Tibial nerve (tissue), 3 donors: ENCODE measurements at regions not wholly inside any gene's neighbourhood (a gene's known extent, or its start where the extent isn't known, plus 50 kb on each side); places are given as distances from the start of the nearest gene placed in this dataset.

Source experiments
- POLR2A ChIP-seq, 2 donors: fragments of 450-650 bp; IDR thresholded peaks; one replicate each; pipeline ENCODE4 v1.6.1; 2017; ENCODE audit warnings: antibody characterized with exemption in 2 of 2, mild to moderate bottlenecking in 2 of 2, moderate library complexity in 2 of 2
- TF ChIP-seq, protein P1 (sequence below), 5 experiments: fragments of 200-600 bp in 3 of 5; fragments of 450-650 bp in 2 of 5; sonication (generic) in 3 of 5; IDR thresholded peaks; one replicate each; pipeline ENCODE4 v1.5.1; 2016 to 2019; ENCODE audit warnings: antibody characterized with exemption in 5 of 5, mild to moderate bottlenecking in 3 of 5, moderate library complexity in 2 of 5

- TF ChIP-seq, protein P1, sequence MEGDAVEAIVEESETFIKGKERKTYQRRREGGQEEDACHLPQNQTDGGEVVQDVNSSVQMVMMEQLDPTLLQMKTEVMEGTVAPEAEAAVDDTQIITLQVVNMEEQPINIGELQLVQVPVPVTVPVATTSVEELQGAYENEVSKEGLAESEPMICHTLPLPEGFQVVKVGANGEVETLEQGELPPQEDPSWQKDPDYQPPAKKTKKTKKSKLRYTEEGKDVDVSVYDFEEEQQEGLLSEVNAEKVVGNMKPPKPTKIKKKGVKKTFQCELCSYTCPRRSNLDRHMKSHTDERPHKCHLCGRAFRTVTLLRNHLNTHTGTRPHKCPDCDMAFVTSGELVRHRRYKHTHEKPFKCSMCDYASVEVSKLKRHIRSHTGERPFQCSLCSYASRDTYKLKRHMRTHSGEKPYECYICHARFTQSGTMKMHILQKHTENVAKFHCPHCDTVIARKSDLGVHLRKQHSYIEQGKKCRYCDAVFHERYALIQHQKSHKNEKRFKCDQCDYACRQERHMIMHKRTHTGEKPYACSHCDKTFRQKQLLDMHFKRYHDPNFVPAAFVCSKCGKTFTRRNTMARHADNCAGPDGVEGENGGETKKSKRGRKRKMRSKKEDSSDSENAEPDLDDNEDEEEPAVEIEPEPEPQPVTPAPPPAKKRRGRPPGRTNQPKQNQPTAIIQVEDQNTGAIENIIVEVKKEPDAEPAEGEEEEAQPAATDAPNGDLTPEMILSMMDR (IDR thresholded peaks at IDR 0.05), result no peak
- TF ChIP-seq POLR2A (IDR thresholded peaks at IDR 0.05), result no peak
These were observed 167.1 kb upstream of the MYCN start for GRCh38 chr2:15773204-15773603.
